Stimulated activated CD4-positive, alpha-beta T cell treated with anti-CD3 and anti-CD28 coated beads, Interleukin-4, amount 100 ng/mL, for 24 hours (primary cell): ENCODE measurements at regions not wholly inside any gene's neighbourhood (a gene's known extent, or its start where the extent isn't known, plus 50 kb on each side); places are given as distances from the start of the nearest gene placed in this dataset.
"Not testable (repeated sequence)": the region's sequence is repeated elsewhere in the genome, so short reads cannot be mapped to it uniquely, and the experiment has no call there.

Experiments
- DNase-seq: peaks from one replicate; pipeline ENCODE4 v3.0.0-alpha.2; 2020

- no peak for DNase-seq
These were observed 109.2 kb downstream of the OSTF1 start for GRCh38 chr9:75197561-75197960.

GRCh38 chr9:75198436-75198835 is 110.1 kb downstream of the OSTF1 start:
- DNase-seq = no peak

DNA sequence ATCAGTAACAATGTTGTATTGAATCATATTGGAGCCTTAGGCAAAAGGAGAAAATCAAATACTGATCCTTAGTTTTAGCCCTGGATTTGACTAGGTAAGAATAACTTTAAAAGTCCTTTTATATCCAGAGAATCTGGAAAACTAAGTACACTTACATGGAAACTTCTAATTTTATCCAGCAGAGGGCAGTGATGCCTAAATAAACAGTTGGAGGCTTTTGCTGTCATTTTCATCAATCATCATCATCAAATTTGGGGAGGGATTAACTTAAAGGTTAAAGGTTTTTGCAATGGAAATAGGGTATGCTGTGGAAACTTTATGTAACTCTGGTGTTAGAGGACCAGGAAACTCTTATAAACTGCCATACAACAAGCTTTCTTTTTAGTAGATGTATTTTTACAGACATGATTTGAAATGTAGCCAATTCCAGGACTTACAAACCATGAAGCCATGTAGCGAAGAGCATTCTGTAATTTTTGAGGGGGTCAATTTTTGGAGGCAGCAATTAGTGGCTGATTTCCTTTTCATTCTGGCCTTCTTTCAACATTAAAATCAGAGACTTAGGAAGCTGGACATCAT is 112.7 kb downstream of the OSTF1 start:
- DNase-seq = peak; percentile 28

- DNase-seq = no peak
These were observed 113.3 kb downstream of the OSTF1 start for GRCh38 chr9:75201480-75202209.

- DNase-seq = not testable (repeated sequence)
These were observed 119.7 kb downstream of the OSTF1 start for GRCh38 chr9:75207997-75208396.

- DNase-seq = no peak
These were observed 121.9 kb downstream of the OSTF1 start for GRCh38 chr9:75210215-75210614.

GRCh38 chr9:75213765-75214164 is 125.5 kb downstream of the OSTF1 start:
- no peak for DNase-seq

- DNase-seq = no peak
These were observed 138.3 kb downstream of the OSTF1 start for GRCh38 chr9:75226403-75227139.

DNA sequence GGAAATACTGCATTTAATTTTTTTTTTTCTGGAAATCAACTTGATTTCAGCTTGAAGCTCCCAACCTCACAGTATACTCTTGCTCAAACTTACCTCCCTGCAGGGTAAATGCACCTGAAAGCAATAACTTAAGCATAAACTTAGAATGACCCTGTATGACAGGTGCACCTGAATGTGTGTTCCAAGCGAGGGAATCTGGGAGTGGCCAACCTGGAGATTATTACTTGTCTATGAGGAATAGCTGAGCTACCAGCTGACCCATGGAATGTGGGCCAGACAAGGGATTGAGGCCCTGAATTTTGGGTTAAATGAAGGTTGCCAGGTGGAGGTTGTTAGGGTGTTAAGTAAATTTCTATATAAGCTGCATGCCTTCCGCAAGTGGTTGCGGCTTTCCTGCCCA is 140.6 kb downstream of the OSTF1 start:
- DNase-seq = no peak

DNA sequence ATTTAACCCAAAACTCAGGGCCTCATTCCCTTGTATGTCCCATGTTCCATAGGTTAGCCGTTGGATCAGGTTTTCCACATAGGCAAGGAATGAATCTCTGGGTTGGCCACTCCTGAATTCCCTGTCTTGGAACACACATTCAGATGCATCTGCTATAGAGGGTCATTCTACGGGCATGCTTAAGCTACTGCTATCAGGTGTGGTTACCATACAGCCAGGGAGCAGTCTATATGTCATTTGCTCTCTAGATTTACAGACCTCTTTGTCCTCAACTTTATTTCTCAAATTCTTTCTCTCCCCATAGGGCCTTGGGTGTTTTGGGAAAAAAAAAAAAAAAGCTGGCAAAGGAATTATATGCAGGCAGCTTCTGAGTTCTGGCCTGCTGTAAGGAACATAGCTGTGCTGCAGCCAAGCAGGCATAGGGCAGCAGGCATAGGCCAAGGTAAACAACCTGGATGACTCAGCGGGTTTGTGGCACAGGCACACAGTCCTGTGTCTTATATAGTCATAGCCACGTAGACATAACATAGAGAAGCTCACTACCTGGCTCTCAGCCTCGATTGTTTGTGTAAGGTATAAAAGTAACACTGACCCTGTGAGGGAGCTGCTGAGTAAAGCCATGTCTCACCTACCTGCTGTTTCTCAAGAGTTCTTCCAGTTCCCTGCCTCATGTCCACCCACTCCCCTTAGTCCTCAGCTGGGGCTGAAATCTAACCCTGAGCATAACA is 141.5 kb downstream of the OSTF1 start:
- no peak for DNase-seq

DNA sequence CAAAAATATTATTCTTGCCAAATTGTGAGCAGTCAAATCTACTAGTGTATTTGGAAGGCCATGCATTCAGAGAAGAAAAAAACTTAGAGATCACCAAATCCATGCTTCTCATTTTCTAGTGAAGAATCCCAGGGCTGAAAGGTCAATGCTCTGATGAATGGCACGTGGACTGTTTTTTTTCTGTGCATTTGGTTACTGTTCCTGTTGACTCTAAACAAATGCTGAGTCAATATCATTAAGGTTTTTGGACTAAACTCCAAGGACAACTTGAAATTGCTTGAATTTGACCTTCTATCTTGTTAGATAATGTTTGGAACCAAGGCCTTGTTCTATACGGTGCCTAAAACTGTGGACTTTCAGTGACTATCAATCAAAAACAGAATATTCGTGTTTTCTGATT is 142.2 kb downstream of the OSTF1 start:
- DNase-seq = no peak

DNA sequence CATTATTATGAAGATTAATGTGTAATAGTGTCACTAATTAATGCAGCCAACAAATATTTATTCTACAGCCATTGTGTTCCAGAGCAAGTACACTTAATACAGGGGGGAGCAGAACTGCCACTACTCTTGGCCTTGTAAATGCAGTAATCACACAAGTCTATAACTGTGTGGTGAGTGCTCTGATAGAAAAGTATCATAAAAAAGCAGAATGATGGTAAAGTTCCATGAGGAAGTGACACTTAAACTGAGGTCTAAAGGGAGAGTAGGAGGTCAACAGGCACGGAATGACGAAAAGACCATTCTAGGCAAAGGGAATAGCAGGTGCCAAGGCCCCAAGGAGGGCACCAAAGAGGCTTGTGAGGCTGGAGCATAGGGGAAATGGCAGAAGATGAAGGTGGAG is 142.9 kb downstream of the OSTF1 start:
- DNase-seq = no peak

DNA sequence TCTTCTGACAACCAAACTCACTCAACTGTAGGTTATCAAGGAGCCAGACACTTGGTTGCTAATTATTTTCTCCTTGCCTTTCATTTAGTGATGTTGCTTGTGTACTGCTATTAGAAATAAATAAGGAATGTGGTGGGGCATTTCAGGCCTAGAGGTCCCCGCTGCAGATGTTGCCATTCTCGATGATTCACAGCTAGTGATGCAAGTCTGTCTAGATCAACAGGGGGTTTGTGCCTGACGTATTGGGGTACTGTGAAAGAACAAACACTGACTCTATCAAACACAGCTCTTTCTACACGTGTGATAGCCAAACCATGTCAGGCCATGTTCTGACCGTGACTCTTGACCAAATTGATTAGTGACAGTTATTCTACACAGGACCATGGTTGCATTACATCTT is 144.7 kb downstream of the OSTF1 start:
- DNase-seq = no peak

DNA sequence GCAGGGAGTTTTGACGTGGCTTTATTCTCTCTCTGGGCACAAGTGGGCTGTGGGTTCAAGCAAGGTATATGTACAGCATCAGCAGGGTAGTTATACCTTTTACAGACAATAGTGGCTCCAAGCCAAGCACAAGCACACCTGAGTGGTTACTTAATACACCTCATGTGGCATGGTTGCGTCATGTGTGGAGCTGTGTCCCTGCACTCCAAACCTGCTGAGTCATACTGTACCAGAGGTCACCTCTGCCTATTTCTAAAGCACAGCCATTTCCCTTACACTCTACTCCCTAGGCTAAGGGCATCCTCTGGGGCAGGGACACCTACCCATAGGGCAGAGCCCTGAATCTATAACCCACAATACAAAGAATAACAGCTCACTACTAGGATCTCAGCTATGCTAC is 147.3 kb downstream of the OSTF1 start:
- DNase-seq = no peak

DNA sequence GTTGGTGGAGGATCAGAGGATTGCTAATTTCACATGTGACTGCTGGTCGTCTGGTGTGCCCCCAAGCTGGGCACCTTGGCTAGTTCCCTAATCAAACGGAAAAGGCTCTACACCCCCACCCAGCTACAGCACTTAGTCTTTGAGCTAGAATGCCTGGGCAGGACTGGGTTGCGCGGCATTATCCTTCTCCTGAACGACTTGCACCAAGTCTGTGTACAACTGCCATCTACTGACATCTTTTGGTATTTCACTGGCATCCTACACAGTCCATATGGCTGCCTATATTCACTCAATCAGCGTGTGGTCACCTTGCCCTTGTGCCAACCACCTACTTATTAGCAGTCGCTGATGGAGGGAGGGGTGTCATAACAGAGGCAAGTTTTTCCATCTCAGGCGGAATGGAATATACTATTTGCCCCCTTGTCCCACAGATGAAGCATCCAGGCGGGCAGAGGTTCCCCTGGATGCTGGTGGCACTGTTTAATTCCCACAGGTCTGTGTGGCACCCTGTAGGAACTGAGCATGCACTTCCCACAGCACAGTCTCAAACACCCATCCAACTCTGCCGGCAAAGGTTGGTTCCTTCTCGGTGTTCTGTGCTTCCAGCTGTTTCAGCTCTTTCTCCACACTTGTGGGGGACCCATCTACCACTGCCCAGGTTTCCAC is 150.1 kb downstream of the OSTF1 start:
- peak; percentile 36 for DNase-seq

DNA sequence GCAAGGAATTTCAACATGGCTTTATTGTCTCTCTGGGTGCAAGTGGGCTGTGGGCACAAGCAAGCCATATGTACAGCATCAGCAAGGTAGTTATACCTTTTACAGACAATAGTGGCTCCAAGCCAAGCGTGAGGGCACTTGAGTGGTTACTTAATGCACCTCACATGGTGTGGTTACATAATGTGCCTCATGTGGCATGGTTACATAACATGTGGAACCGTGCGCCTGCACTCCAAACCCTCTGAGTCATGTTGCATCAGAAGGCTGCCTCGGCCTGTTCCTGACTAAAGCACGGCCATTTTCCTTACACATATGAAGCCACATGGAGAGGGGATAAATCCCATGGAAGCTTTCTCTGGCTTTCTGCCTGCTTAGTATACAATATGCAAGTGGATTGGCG is 150.9 kb downstream of the OSTF1 start:
- DNase-seq = no peak

GRCh38 chr9:75242426-75242825 is 154.1 kb downstream of the OSTF1 start:
- DNase-seq = no peak

DNA sequence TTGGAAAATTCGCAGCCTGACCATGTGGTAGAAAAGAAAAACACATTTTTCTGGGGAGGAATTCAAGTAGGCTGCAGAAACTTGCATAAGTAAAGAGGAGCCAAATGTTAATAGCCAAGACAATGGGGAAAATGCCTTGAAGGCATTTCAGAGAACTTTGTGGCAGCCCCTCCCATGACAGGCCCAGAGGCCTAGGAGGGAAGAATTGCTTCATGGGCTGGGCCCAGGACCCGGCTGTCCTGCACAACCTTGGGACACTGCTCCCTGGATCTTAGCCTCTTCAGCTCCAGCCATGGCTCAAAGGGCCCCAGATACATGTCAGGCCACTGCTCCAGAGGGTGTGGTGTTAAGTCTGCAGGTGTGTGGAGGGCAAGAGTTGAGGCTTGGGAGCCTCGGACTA is 158.6 kb downstream of the OSTF1 start:
- no peak for DNase-seq

- peak; percentile 56 for DNase-seq
These were observed 177.2 kb downstream of the OSTF1 start for GRCh38 chr9:75265525-75265972.

- DNase-seq = no peak
These were observed 180.9 kb downstream of the OSTF1 start for GRCh38 chr9:75269197-75269596.

- DNase-seq = not testable (repeated sequence)
These were observed 184.7 kb downstream of the OSTF1 start for GRCh38 chr9:75273055-75273454.

DNA sequence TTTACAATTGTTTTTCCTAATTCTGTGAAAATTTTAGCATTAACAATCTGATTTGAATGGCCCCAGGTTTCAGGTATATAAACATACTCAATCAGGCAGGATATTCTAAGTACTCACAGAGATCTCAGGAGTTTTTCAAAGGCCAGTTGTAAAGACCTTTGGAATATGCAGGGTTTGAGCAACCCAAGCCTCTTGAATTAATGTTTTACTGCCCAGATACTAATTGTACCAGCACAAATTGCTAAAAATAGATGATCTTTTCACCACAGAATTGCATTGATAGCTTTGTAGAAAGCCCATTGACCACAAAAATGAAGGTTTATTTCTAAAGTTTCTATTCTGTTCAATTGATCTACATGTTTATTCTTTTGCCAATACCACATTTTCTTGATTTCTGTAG is 186.5 kb downstream of the OSTF1 start:
- no peak for DNase-seq

DNA sequence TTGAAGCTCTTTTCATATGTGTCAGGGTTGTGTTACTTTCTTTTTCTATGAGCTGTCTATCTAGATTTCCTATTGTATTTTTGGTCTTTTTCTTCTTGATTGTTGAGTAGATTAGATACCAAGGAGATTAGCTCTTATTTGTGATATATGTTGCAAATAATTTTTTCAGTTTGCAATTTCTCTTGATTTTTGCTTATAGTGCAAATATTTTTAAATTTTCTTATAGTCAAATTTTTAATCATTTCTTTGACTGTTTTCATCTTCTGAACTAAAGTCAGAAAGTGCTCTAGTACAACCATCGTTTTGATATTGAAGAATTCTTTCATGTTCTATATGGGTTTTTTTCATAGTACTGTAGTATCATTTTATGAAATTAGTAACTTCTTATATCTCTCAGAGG is 193.7 kb downstream of the OSTF1 start:
- DNase-seq = no peak
